Muscle of leg (tissue), 3 donors: ENCODE measurements at regions not wholly inside any gene's neighbourhood (a gene's known extent, or its start where the extent isn't known, plus 50 kb on each side); places are given as distances from the start of the nearest gene placed in this dataset.
A peak's percentile ranks its signal among the peaks of the same experiment; 100 is the strongest.

Source experiments
- DNase-seq: peaks from one replicate; pipeline ENCODE4 v3.0.0; 2013
- H3K27ac ChIP-seq: one replicate; pipeline ENCODE4 v1.5.1; 2013; ENCODE audit warnings: mild to moderate bottlenecking, low read length, control low read depth
- H3K27me3 ChIP-seq: one replicate; pipeline ENCODE4 v1.6.1; 2013; ENCODE audit warnings: low read length; ENCODE audit not compliant: control insufficient read depth, insufficient read depth
- H3K36me3 ChIP-seq: one replicate; pipeline ENCODE4 v1.6.1; 2013; ENCODE audit warnings: low read length; ENCODE audit not compliant: control insufficient read depth, insufficient read depth
- H3K4me1 ChIP-seq: one replicate; pipeline ENCODE4 v1.6.1; 2013; ENCODE audit warnings: low read length; ENCODE audit not compliant: control insufficient read depth, insufficient read depth
- H3K4me3 ChIP-seq: one replicate; pipeline ENCODE4 v1.5.1; 2013; ENCODE audit warnings: low read length, control low read depth
- H3K9me3 ChIP-seq: replicated peaks from 2 replicates; pipeline ENCODE4 v1.6.1; 2013; ENCODE audit warnings: low read depth, low read length; ENCODE audit not compliant: control insufficient read depth
- WGBS: methylation state at CpG from one replicate; pipeline ENCODE4 v1.1.5; 2013; ENCODE audit warnings: missing lambda C conversion rate; ENCODE audit not compliant: insufficient coverage; 5-methylcytosine and 5-hydroxymethylcytosine counted together

DNA sequence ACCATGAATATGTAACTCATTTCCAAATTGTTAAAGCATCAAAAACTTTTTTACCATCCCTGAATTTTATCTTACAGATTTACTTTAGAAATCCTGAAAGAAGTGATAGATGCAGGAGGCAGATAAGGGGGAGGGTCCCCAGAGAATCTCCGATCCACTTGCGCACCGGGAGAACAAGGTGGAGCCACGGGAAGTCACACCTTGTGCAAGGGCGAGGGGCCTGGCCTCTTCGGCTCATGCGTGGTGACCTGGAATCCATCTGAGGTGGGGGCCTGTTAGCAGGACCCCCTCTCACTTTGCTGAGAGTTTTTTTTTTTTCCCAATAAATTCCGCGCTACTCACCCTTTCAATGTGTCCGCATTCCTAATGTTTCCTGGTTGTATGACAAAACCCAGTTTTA is 80.2 kb upstream of the CDKN3 start:
- no peak overlapping the region for H3K4me3 ChIP-seq
- 85% methylated on average over 5 of the region's 10 CpGs for WGBS

DNA sequence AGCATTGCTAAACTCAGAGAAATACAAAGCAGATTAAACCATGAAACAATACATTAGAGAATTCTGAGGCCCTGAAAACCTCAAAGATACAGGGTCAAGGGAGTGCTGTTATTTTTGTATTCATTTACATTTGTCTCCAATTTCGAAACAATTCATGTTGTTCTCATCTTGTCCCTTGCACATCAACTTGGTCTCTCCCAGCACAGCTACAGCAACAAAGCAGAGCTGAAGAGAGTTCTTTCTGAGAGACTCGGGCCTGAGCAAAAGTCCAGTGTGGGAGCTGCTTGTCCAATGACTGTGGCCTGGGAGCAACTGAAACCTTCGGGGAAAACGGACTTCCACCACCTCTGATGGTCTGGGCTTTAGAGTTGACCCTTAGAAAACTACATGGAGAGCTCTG is 79.4 kb upstream of the CDKN3 start:
- Histone ChIP-seq H3K9me3 (no peaks in the 10 kb centered on the region), H3K27ac (no peak overlapping the region), H3K36me3 (no peaks in the 10 kb centered on the region), H3K27me3 (peaks cover 2% of the 10 kb centered on the region), H3K4me1 (peaks cover 1% of the 10 kb centered on the region), H3K4me3 (no peak overlapping the region)
- no peak for DNase-seq
- whole genome bisulfite sequencing = 52% methylated on average over 3 of the region's 4 CpGs

More for the DNA sequence above, 80.2 kb upstream of the CDKN3 start:
- DNase-seq = no peak
- H3K9me3 ChIP-seq = no peaks in the 10 kb centered on the region
- H3K27me3 ChIP-seq = peaks cover 2% of the 10 kb centered on the region
- H3K4me1 ChIP-seq = no peaks in the 10 kb centered on the region
- H3K36me3 ChIP-seq = no peaks in the 10 kb centered on the region
- no peak overlapping the region for H3K27ac ChIP-seq

DNA sequence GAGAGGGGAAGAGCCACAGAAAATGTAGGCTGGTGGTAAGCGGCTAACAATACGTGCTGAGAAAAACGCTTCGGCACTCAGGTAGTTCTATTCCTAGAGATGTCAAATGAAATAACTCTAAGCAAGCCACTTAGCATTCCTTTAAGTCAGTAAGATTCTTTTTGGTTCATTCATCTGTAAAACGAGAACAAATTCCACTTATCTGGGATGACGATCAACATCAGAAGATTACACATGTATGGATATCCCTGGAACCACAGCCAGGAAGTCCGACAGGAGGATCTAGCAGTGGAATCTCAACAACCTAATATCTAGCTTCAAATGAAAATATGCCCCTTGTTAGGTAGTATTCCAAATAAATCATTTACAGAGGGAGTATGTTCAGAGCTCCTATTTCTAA is 74.6 kb upstream of the CDKN3 start:
- Histone ChIP-seq H3K27ac (no peak overlapping the region), H3K9me3 (no peaks in the 10 kb centered on the region), H3K27me3 (peaks cover 2% of the 10 kb centered on the region), H3K4me1 (peaks cover 11% of the 10 kb centered on the region), H3K4me3 (no peak overlapping the region), H3K36me3 (no peaks in the 10 kb centered on the region)
- 100% methylated on average over 2 of the region's 7 CpGs for WGBS
- DNase-seq = no peak

DNA sequence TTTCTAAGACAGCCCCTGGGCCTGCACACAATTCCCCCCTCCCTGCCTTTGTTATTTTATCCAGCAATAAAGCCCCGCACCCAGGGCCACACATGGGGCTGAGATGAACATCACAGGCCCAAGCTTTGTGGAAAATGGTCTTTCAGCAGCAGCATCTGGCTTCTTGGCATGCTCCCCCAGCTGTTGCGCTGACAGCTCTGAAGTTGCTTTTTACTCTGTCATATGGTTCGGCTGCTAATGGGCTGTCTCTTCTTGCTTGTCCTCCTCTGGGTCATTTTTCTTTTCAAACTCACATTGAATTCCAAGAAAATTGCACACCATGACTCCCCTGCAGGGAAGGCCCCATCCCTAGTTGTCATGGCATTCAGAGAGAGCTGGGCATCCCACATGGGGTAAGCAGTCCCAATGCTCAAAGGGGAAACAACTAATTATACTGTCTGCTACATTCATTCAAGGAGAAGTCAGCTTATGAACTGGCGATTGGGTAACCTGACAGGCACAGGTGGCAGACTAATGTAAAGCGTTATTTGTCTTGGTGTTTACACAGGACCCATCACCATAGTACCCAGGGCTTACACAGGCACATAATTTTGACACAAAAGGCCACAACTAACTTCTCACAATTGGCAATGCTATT is 74.0 kb upstream of the CDKN3 start:
- peaks cover 11% of the 10 kb centered on the region for H3K4me1 ChIP-seq
- peaks cover 2% of the 10 kb centered on the region for H3K27me3 ChIP-seq
- peak; percentile 84 for DNase-seq
- H3K27ac ChIP-seq = no peak overlapping the region
- WGBS = 32% methylated on average over 5 of the region's 5 CpGs
- no peak overlapping the region for H3K4me3 ChIP-seq
- H3K36me3 ChIP-seq = no peaks in the 10 kb centered on the region
- no peaks in the 10 kb centered on the region for H3K9me3 ChIP-seq

DNA sequence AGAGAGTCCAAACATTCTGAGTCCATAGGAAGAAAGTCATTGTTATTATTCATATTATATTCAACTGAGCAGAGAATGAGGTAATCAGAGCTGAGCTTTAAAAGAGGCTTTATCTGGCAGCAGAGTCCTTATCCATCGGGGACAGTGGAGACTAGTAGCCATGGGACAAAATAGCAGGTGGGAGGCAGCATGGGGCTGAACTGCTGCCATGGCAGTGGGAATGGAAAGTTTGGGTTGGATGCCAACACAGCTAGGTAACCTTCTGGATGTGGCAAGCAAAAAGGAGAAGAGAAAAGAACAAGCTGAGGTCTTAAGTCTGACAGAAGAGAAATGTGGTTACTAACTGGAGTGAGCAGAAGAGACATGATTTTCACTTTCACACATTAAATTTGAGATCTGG is 71.0 kb upstream of the CDKN3 start:
- no peaks in the 10 kb centered on the region for H3K36me3 ChIP-seq
- 71% methylated on average over 1 of the region's 1 CpG for WGBS
- H3K27ac ChIP-seq = no peak overlapping the region
- H3K4me1 ChIP-seq = peaks cover 14% of the 10 kb centered on the region
- DNase-seq = no peak
- H3K27me3 ChIP-seq = no peaks in the 10 kb centered on the region
- H3K9me3 ChIP-seq = no peaks in the 10 kb centered on the region
- H3K4me3 ChIP-seq = no peak overlapping the region

DNA sequence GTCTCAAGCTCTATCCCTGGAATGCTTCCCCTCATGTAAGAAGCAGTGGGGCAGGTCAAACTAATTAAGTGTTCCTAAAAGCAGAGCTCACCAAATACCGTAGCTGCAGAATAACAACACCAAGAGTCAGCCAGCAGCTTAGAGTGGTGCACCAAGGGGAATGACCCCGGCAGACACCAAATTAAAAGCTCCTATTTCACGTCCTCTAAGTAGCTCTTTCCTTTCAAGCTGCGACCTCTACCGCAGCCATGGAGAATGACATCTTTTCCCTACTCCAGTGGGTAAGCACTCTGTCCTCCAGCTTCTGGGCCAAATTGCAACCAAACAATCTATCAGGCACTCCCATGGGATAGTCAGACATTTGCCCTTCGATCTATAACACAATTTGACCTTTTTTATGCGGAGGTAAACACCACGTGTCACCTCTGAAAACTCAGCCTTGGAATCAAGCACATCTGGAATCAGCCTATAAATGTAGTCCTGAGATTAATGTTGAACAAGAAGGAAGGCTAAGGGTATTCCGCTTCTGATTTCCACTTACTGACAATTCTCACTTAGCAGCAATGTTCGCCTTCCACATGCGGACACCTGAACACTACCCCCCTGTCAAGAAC is 67.6 kb upstream of the CDKN3 start:
- DNase-seq = peak; percentile 75
- 13% methylated on average over 6 of the region's 11 CpGs for WGBS
- H3K27ac ChIP-seq = no peak overlapping the region
- no peaks in the 10 kb centered on the region for H3K27me3 ChIP-seq
- no peak overlapping the region for H3K4me3 ChIP-seq
- H3K36me3 ChIP-seq = no peaks in the 10 kb centered on the region
- peaks cover 3% of the 10 kb centered on the region for H3K4me1 ChIP-seq
- no peaks in the 10 kb centered on the region for H3K9me3 ChIP-seq

DNA sequence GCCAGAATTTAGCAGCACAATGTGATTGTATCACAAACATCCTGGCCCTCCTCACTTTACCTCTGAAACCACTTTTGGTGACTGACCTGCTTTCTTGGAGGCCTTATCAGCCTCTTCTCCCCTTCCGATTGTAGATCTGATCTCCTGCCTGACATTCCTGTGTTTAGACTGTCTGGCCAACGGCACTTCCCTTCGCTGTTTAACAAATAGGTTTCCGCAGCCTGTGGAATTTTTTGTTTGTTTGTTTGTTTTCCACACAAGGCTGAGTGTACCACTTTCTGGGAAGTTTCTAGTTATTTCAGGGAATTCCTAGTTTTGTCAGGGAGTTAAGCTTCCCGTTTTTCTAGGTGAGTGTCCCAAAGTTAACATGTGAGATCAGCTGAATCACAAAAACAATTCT is 65.9 kb upstream of the CDKN3 start:
- Histone ChIP-seq H3K27ac (no peak overlapping the region), H3K4me3 (no peak overlapping the region), H3K27me3 (no peaks in the 10 kb centered on the region), H3K4me1 (peaks cover 3% of the 10 kb centered on the region), H3K36me3 (no peaks in the 10 kb centered on the region), H3K9me3 (no peaks in the 10 kb centered on the region)
- no peak for DNase-seq
- WGBS = 100% methylated on average over 1 of the region's 5 CpGs

DNA sequence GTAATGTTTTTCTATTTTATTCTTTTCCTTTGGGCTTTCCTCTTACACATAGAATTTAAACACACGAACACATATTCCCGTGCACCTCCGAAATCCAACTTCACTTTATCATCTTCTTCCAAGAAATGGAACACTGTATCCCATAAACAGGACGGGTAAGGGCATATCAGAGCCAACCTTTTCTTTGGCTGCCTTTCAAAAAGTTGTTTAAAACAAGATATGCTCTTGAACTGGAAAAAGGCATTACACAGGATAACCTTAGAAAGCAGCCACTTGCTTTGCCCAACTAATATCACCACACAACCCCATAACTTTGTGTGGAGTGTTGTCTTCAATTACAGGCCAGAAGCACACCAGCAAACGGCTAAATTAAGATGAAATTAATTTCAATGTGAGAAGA is 65.3 kb upstream of the CDKN3 start:
- DNase-seq = no peak
- Histone ChIP-seq H3K4me3 (no peak overlapping the region), H3K27me3 (no peaks in the 10 kb centered on the region), H3K36me3 (no peaks in the 10 kb centered on the region), H3K9me3 (no peaks in the 10 kb centered on the region), H3K4me1 (peaks cover 3% of the 10 kb centered on the region), H3K27ac (no peak overlapping the region)
- 77% methylated on average over 3 of the region's 5 CpGs for WGBS

DNA sequence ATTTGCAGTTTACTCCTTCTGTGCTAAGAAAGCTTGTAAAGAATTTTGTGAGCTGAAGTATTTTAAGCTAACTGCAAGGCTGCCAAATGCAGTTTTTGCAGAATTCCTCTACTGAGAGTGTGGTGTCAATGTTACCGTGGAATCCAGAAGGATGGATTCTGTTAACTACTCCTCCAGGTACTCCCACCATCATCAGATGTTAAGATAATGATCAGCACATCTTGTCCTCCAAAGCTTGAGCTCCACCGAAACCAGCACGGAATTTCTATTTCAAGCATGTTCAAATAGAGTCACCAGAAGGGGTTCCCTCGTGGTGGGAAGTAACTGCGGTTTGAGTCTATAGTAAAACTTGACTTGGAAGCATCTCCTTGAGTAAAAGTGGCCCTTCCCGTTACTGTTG is 64.3 kb upstream of the CDKN3 start:
- no peak for DNase-seq
- Histone ChIP-seq H3K4me1 (peaks cover 3% of the 10 kb centered on the region), H3K27ac (no peak overlapping the region), H3K9me3 (no peaks in the 10 kb centered on the region), H3K36me3 (no peaks in the 10 kb centered on the region), H3K27me3 (no peaks in the 10 kb centered on the region), H3K4me3 (no peak overlapping the region)
- WGBS = 80% methylated on average over 2 of the region's 6 CpGs

DNA sequence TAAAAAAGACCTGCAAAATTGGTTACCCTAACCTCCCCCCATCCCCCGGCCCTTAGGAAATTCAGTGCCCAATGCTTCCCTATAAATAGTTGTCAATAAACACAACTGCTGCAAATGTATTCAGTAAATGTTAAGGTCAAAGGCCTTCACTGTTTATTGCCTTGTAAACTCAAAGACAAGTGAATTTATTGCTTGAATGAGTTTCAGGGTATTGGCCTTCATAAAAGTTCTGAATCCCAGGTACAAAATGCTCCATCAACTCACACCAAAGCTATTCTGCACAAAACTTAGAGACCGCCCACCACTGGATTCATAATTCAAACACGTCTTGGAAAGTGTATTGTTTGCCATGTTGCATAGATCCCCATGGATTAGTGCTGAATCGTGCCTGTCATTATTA is 63.3 kb upstream of the CDKN3 start:
- Histone ChIP-seq H3K9me3 (no peaks in the 10 kb centered on the region), H3K4me1 (peaks cover 3% of the 10 kb centered on the region), H3K27ac (no peak overlapping the region), H3K36me3 (no peaks in the 10 kb centered on the region), H3K27me3 (no peaks in the 10 kb centered on the region), H3K4me3 (no peak overlapping the region)
- WGBS = no CpG with 5 or more reads among the region's 4 CpGs
- DNase-seq = no peak
